ENCODE measurements at regions not wholly inside any gene's neighbourhood (a gene's known extent, or its start where the extent isn't known, plus 50 kb on each side); places are given as distances from the start of the nearest gene placed in this dataset.

DNA sequence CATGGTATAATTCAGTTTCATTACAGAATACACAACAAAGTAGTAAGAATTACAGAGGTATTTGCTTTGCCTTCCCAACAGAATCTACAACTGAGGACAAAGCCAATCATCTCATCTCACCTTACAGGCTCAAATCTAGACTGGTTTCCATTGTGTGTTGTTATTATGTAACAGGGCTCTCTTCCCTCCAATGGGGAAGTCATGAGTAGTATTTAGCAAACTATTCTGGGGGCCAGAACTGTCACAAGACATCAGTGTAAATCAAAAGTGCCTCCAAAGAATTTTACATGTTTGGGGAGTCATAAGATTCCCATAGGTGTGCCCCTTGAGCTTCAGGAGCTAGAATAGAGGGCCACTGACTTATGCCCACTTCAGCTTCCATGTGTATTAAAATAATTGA is 187.0 kb upstream of the EDNRB start:
- Mint-ChIP-seq H3K9me3 (ENCODE audit: low read depth) (peaks cover 5% of the 10 kb centered on the region), H3K36me3 (ENCODE audit: low read depth) (no peaks in the 10 kb centered on the region), H3K4me3 (ENCODE audit: unreplicated experiment) (no peak overlapping the region), H3K4me1 (ENCODE audit: low read depth) (peaks cover 4% of the 10 kb centered on the region), H3K27ac (ENCODE audit: unreplicated experiment) (no peak overlapping the region), H3K27me3 (ENCODE audit: low read depth) (no peaks in the 10 kb centered on the region)
- TF ChIP-seq, protein P1, sequence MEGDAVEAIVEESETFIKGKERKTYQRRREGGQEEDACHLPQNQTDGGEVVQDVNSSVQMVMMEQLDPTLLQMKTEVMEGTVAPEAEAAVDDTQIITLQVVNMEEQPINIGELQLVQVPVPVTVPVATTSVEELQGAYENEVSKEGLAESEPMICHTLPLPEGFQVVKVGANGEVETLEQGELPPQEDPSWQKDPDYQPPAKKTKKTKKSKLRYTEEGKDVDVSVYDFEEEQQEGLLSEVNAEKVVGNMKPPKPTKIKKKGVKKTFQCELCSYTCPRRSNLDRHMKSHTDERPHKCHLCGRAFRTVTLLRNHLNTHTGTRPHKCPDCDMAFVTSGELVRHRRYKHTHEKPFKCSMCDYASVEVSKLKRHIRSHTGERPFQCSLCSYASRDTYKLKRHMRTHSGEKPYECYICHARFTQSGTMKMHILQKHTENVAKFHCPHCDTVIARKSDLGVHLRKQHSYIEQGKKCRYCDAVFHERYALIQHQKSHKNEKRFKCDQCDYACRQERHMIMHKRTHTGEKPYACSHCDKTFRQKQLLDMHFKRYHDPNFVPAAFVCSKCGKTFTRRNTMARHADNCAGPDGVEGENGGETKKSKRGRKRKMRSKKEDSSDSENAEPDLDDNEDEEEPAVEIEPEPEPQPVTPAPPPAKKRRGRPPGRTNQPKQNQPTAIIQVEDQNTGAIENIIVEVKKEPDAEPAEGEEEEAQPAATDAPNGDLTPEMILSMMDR (IDR thresholded peaks at IDR 0.05), result no peak
- no peak for DNase-seq (ENCODE audit: low spot score)

DNA sequence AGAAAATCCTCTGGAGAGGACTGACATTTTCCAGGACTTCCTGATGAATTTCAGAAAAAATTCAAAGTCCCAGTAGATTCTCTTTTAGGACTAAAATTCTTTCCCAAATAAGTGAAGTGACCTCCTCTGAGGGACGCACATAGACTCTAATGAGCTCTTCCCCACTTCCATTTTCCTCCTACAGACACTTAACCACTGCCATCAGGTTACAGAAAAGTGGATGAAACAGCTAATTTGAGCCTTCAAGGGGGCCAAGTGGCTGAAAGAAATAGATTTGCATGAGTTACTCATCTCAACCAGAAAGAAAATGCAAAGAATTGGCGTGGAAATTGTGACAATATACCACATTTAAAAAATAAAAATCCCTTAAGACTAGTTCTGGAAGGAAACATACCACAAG is 185.3 kb upstream of the EDNRB start:
- TF ChIP-seq, protein P1 (IDR thresholded peaks at IDR 0.05), result no peak
- no peaks in the 10 kb centered on the region for H3K27me3 Mint-ChIP-seq (ENCODE audit: low read depth)
- no peaks in the 10 kb centered on the region for H3K36me3 Mint-ChIP-seq (ENCODE audit: low read depth)
- peaks cover 4% of the 10 kb centered on the region for H3K4me1 Mint-ChIP-seq (ENCODE audit: low read depth)
- no peak for DNase-seq (ENCODE audit: low spot score)
- no peak overlapping the region for H3K4me3 Mint-ChIP-seq (ENCODE audit: unreplicated experiment)
- no peak overlapping the region for H3K27ac Mint-ChIP-seq (ENCODE audit: unreplicated experiment)
- no peaks in the 10 kb centered on the region for H3K9me3 Mint-ChIP-seq (ENCODE audit: low read depth)

DNA sequence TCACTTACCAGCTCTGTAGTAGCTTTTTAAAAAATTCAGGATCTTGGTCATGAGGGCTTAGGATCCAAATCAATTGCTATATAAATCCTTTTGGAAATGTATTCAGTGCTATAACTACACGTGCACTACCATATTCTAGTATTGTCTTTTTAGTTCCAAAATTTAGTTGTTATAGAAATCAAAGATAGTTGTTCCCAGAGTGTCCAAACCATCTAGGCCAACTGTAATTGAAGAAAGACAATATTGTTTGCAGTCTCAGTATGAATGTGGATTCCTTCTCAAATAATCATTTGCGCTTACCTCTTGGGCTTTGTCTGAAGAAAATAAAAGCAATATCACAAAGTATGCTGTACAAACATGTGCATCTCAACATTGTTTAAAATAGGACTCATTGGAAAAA is 184.1 kb upstream of the EDNRB start:
- no peak overlapping the region for H3K27ac Mint-ChIP-seq (ENCODE audit: unreplicated experiment)
- no peaks in the 10 kb centered on the region for H3K27me3 Mint-ChIP-seq (ENCODE audit: low read depth)
- no peak for DNase-seq (ENCODE audit: low spot score)
- TF ChIP-seq, protein P1 (IDR thresholded peaks at IDR 0.05), result no peak
- H3K4me1 Mint-ChIP-seq (ENCODE audit: low read depth), result peaks cover 4% of the 10 kb centered on the region
- no peaks in the 10 kb centered on the region for H3K9me3 Mint-ChIP-seq (ENCODE audit: low read depth)
- H3K36me3 Mint-ChIP-seq (ENCODE audit: low read depth), result no peaks in the 10 kb centered on the region
- H3K4me3 Mint-ChIP-seq (ENCODE audit: unreplicated experiment), result no peak overlapping the region

DNA sequence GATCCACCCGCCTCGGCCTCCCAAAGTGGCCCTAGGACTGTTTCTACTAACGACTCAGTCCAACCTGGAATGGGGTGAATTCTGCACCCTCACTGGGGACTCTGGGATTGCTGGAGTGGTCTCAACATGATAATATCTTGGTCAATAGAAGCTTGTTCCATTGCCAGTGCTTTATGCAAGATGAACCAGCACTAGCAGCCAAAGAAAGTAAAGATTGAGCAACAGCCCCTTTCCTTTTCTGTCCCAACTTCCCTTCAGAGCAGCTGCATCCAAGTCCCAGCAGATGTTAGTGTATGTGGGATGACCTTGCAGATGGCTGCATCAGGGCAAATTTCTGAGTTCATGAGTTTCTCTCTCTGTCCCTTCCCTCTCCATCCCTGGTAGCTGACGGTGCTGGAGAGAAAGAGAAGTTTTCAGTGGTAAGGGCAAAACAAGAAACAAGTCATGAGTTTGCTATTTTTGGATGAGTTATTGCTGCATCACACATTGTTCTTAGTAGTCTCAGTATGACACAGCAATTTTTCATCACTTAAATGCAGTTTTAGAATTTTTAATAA is 183.6 kb upstream of the EDNRB start:
- TF ChIP-seq, protein P1 (IDR thresholded peaks at IDR 0.05), result no peak
- no peak for DNase-seq (ENCODE audit: low spot score)
- Mint-ChIP-seq H3K4me3 (ENCODE audit: unreplicated experiment) (no peak overlapping the region), H3K27ac (ENCODE audit: unreplicated experiment) (no peak overlapping the region), H3K27me3 (ENCODE audit: low read depth) (peaks cover 4% of the 10 kb centered on the region), H3K36me3 (ENCODE audit: low read depth) (no peaks in the 10 kb centered on the region), H3K4me1 (ENCODE audit: low read depth) (peaks cover 4% of the 10 kb centered on the region), H3K9me3 (ENCODE audit: low read depth) (no peaks in the 10 kb centered on the region)

DNA sequence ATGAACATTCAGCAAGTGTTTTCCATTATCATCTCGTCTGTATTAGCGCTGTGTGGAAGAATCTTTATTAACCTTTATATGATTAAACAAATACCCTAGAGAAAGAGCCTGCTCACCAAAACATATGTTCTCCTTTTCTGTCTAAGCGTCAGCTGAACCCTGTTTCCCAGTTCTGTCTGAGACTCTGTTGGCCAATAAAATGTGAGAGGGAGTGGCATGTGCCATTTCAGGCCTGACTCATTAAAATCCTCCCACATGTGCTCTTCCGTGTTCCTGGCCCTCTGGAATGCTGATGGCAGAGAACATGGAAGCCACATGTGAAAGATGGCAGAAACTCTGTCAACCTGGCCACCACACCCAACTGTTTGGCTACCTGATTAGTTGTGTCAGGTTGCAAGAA is 181.9 kb upstream of the EDNRB start:
- peaks cover 7% of the 10 kb centered on the region for H3K27me3 Mint-ChIP-seq (ENCODE audit: low read depth)
- DNase-seq (ENCODE audit: low spot score), result no peak
- no peak overlapping the region for H3K27ac Mint-ChIP-seq (ENCODE audit: unreplicated experiment)
- H3K4me1 Mint-ChIP-seq (ENCODE audit: low read depth), result peaks cover 4% of the 10 kb centered on the region
- no peaks in the 10 kb centered on the region for H3K9me3 Mint-ChIP-seq (ENCODE audit: low read depth)
- H3K36me3 Mint-ChIP-seq (ENCODE audit: low read depth), result no peaks in the 10 kb centered on the region
- TF ChIP-seq, protein P1 (IDR thresholded peaks at IDR 0.05), result no peak
- no peak overlapping the region for H3K4me3 Mint-ChIP-seq (ENCODE audit: unreplicated experiment)

All from chondrocyte (in vitro differentiated cells).